WTC11 (cell line): ENCODE measurements at regions not wholly inside any gene's neighbourhood (a gene's known extent, or its start where the extent isn't known, plus 50 kb on each side); places are given as distances from the start of the nearest gene placed in this dataset.

Experiments
- ATAC-seq: fragments of 200-7000 bp; cut with Tn5 transposase; 2 replicates; pipeline ENCODE4 v1.10.0; 2021; ENCODE audit warnings: mild to moderate bottlenecking, moderate library complexity
- CTCF ChIA-PET: fragments of 300-600 bp; sonication (Branson Sonifier 250); formaldehyde crosslinking; loops from one replicate; lab custom pipeline; 2021; ENCODE audit warnings: antibody characterized with exemption; lab: Charles Lee
- POLR2A ChIA-PET: fragments of 350-600 bp; sonication (Branson Sonifier 250); formaldehyde crosslinking; loops from one replicate; lab custom pipeline; 2021; ENCODE audit warnings: antibody characterized with exemption; lab: Charles Lee
- DNase-seq: peaks from one replicate; pipeline ENCODE4 v3.0.0; 2021; ENCODE audit warnings: low spot score
- H3K27ac Mint-ChIP-seq: 2 replicates; pipeline ENCODE4 v1.8.0; 2021; ENCODE audit warnings: mixed read lengths
- H3K27me3 Mint-ChIP-seq: 2 replicates; pipeline ENCODE4 v1.8.0; 2021; ENCODE audit warnings: low read depth, mild to moderate bottlenecking, moderate library complexity, mixed read lengths
- H3K36me3 Mint-ChIP-seq: 2 replicates; pipeline ENCODE4 v1.8.0; 2021; ENCODE audit warnings: mixed read lengths
- H3K4me1 Mint-ChIP-seq: 2 replicates; pipeline ENCODE4 v1.8.0; 2022; ENCODE audit warnings: mixed read lengths
- H3K4me3 Mint-ChIP-seq: 2 replicates; pipeline ENCODE4 v1.8.0; 2021; ENCODE audit warnings: mild to moderate bottlenecking, moderate library complexity, mixed read lengths
- H3K9me3 Mint-ChIP-seq: 2 replicates; pipeline ENCODE4 v1.8.0; 2021; ENCODE audit warnings: mixed read lengths
- ATF1 ChIP-seq: sonication (generic); formaldehyde crosslinking; IDR thresholded peaks from 2 replicates; pipeline ENCODE4 v1.8.1; 2023; ENCODE audit warnings: mild to moderate bottlenecking, moderate library complexity, missing genetic modification reagents
- CREB1 ChIP-seq: sonication (generic); formaldehyde crosslinking; IDR thresholded peaks from 2 replicates; pipeline ENCODE4 v1.8.0; 2023; ENCODE audit warnings: mild to moderate bottlenecking, missing genetic modification reagents
- CREM ChIP-seq: sonication (generic); formaldehyde crosslinking; IDR thresholded peaks from 2 replicates; pipeline ENCODE4 v1.8.1; 2022; ENCODE audit warnings: mild to moderate bottlenecking, missing genetic modification reagents, moderate library complexity
- NFATC4 ChIP-seq: fragments of 250-450 bp; sonication (Bioruptor Pico); IDR thresholded peaks from 2 replicates; pipeline ENCODE4 v1.9.0; 2021; ENCODE audit warnings: mild to moderate bottlenecking
- NFE2L1 ChIP-seq: sonication (generic); formaldehyde crosslinking; IDR thresholded peaks from 2 replicates; pipeline ENCODE4 v1.8.1; 2023; ENCODE audit warnings: missing genetic modification reagents
- RELA ChIP-seq: sonication (generic); formaldehyde crosslinking; IDR thresholded peaks from 2 replicates; pipeline ENCODE4 v1.8.1; 2022; ENCODE audit warnings: missing genetic modification reagents, mild to moderate bottlenecking, borderline replicate concordance
- TEAD1 ChIP-seq: sonication (generic); formaldehyde crosslinking; IDR thresholded peaks from 2 replicates; pipeline ENCODE4 v1.8.0; 2022; ENCODE audit warnings: mild to moderate bottlenecking, missing genetic modification reagents
- TP53 ChIP-seq: sonication (generic); formaldehyde crosslinking; IDR thresholded peaks from 2 replicates; pipeline ENCODE4 v1.8.1; 2023; ENCODE audit warnings: mild to moderate bottlenecking, missing genetic modification reagents
- ZNF138 ChIP-seq: sonication (generic); formaldehyde crosslinking; conservative IDR thresholded peaks from 2 replicates; pipeline ENCODE4 v1.8.1; 2022; ENCODE audit warnings: mild to moderate bottlenecking, moderate library complexity, missing genetic modification reagents
- ZNF416 ChIP-seq: fragments of 250-450 bp; sonication (Bioruptor Pico); IDR thresholded peaks from 2 replicates; pipeline ENCODE4 v1.9.0; 2021; ENCODE audit warnings: mild to moderate bottlenecking, inconsistent platforms
- ZNF671 ChIP-seq: fragments of 250-450 bp; sonication (Bioruptor Pico); IDR thresholded peaks from 2 replicates; pipeline ENCODE4 v1.8.0; 2021; ENCODE audit warnings: mild to moderate bottlenecking
- TF ChIP-seq, protein P1 (sequence below): fragments of 250-450 bp; sonication (Bioruptor Pico); conservative IDR thresholded peaks from 2 replicates; pipeline ENCODE4 v1.9.0; 2021; ENCODE audit warnings: mild to moderate bottlenecking
- TF ChIP-seq, protein P2 (sequence below): sonication (generic); formaldehyde crosslinking; IDR thresholded peaks from 2 replicates; pipeline ENCODE4 v1.8.0; 2023; ENCODE audit warnings: missing genetic modification reagents, mild to moderate bottlenecking, borderline replicate concordance
- TF ChIP-seq, protein P3 (sequence below): sonication (generic); formaldehyde crosslinking; IDR thresholded peaks from 2 replicates; pipeline ENCODE4 v1.8.1; 2023; ENCODE audit warnings: mild to moderate bottlenecking, missing genetic modification reagents, borderline replicate concordance
- TF ChIP-seq, protein P4 (sequence below): fragments of 250-450 bp; sonication (Bioruptor Pico); IDR thresholded peaks from 2 replicates; pipeline ENCODE4 v1.8.0; 2021; ENCODE audit warnings: mild to moderate bottlenecking
- TF ChIP-seq, protein P5 (sequence below): sonication (generic); formaldehyde crosslinking; IDR thresholded peaks from 2 replicates; pipeline ENCODE4 v1.8.0; 2022; ENCODE audit warnings: mild to moderate bottlenecking, missing genetic modification reagents
- TF ChIP-seq, protein P6 (sequence below): sonication (generic); formaldehyde crosslinking; IDR thresholded peaks from 2 replicates; pipeline ENCODE4 v1.8.0; 2023; ENCODE audit warnings: missing genetic modification reagents

DNA sequence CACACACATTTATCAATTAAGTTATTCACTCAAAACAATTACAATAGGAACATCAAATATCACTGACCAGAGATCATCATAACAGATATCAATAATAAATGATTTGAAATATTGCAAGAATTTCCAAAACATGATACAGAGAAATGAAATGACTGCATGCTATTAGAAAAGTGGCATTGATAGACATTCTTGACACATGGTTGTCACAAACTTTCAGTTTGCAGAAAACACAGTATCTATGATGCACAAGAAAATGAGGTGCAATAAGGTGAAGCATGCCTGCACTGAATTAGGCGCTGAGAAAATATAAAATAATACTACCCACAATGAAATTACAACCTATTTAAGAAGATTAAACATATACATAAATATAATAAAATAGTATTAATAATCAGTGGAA, 198.0 kb upstream of the SYT1 start:
- ChIA-PET POLR2A (no interaction called here), CTCF (no interaction called here)
- Mint-ChIP-seq H3K9me3 (no peaks in the 10 kb centered on the region), H3K4me3 (no peak overlapping the region), H3K4me1 (peaks cover 4% of the 10 kb centered on the region), H3K36me3 (no peaks in the 10 kb centered on the region), H3K27ac (no peak overlapping the region), H3K27me3 (peaks cover 61% of the 10 kb centered on the region)
- no peak for DNase-seq
- ATAC-seq = no peak
- TF ChIP-seq ATF1 (CRISPR knock-in tag) (no peak), TEAD1 (CRISPR knock-in tag) (no peak), TP53 (CRISPR knock-in tag) (no peak), CREM (CRISPR knock-in tag) (no peak), ZNF671 (no peak)
- TF ChIP-seq, protein P1, sequence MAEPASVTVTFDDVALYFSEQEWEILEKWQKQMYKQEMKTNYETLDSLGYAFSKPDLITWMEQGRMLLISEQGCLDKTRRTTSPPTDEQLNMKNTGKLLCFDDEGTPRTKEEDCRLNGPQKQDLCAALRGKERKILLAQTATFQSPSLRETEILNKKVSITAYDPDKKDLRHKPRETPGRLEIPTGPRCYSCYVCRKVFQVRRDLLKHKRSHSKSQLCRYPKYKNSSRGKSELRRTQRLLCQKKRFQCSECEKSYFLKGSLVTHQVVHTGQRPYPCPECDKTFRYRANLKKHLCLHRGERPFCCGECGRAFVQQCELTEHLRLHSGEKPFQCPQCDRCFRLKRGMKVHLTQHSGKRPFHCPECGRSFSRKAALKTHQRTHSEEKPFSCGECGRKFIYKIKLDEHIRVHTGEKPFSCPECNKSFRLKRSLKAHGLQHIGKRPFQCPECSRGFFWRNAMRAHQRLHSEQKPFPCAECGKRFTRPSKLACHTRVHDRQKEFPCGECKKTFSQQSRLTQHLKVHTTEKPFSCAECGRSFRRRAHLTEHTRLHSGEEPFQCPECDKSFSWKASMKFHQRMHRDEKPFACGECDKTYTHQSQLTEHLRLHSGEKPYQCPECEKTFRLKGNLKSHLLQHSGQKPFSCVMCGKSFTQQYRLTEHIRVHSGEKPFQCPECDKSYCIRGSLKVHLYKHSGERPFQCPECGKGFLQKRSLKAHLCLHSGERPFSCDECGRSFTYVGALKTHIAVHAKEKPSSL (CRISPR knock-in tag) = no peak
- TF ChIP-seq, protein P2, sequence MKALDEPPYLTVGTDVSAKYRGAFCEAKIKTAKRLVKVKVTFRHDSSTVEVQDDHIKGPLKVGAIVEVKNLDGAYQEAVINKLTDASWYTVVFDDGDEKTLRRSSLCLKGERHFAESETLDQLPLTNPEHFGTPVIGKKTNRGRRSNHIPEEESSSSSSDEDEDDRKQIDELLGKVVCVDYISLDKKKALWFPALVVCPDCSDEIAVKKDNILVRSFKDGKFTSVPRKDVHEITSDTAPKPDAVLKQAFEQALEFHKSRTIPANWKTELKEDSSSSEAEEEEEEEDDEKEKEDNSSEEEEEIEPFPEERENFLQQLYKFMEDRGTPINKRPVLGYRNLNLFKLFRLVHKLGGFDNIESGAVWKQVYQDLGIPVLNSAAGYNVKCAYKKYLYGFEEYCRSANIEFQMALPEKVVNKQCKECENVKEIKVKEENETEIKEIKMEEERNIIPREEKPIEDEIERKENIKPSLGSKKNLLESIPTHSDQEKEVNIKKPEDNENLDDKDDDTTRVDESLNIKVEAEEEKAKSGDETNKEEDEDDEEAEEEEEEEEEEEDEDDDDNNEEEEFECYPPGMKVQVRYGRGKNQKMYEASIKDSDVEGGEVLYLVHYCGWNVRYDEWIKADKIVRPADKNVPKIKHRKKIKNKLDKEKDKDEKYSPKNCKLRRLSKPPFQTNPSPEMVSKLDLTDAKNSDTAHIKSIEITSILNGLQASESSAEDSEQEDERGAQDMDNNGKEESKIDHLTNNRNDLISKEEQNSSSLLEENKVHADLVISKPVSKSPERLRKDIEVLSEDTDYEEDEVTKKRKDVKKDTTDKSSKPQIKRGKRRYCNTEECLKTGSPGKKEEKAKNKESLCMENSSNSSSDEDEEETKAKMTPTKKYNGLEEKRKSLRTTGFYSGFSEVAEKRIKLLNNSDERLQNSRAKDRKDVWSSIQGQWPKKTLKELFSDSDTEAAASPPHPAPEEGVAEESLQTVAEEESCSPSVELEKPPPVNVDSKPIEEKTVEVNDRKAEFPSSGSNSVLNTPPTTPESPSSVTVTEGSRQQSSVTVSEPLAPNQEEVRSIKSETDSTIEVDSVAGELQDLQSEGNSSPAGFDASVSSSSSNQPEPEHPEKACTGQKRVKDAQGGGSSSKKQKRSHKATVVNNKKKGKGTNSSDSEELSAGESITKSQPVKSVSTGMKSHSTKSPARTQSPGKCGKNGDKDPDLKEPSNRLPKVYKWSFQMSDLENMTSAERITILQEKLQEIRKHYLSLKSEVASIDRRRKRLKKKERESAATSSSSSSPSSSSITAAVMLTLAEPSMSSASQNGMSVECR (CRISPR knock-in tag) = no peak
- TF ChIP-seq, protein P3, sequence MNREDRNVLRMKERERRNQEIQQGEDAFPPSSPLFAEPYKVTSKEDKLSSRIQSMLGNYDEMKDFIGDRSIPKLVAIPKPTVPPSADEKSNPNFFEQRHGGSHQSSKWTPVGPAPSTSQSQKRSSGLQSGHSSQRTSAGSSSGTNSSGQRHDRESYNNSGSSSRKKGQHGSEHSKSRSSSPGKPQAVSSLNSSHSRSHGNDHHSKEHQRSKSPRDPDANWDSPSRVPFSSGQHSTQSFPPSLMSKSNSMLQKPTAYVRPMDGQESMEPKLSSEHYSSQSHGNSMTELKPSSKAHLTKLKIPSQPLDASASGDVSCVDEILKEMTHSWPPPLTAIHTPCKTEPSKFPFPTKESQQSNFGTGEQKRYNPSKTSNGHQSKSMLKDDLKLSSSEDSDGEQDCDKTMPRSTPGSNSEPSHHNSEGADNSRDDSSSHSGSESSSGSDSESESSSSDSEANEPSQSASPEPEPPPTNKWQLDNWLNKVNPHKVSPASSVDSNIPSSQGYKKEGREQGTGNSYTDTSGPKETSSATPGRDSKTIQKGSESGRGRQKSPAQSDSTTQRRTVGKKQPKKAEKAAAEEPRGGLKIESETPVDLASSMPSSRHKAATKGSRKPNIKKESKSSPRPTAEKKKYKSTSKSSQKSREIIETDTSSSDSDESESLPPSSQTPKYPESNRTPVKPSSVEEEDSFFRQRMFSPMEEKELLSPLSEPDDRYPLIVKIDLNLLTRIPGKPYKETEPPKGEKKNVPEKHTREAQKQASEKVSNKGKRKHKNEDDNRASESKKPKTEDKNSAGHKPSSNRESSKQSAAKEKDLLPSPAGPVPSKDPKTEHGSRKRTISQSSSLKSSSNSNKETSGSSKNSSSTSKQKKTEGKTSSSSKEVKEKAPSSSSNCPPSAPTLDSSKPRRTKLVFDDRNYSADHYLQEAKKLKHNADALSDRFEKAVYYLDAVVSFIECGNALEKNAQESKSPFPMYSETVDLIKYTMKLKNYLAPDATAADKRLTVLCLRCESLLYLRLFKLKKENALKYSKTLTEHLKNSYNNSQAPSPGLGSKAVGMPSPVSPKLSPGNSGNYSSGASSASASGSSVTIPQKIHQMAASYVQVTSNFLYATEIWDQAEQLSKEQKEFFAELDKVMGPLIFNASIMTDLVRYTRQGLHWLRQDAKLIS (CRISPR knock-in tag) = no peak

DNA sequence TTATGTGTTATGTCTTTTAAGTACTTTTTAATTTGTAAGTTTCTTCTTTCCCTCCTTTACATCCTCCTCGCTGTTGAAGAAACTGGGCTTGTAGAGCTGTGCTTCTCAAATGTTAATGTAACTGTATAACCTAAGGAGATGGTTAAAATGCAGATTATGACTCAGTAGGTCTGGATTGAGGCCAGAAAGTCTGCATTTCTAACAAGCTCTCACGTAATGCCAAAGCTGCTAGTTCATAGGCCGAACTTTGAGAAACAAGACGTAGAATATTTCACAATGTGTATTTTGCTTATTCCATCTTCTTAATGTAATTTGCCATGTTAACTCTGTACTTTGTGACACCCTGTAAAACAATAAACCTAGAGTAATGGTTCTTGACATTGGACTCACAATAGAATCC, 193.3 kb upstream of the SYT1 start:
- TF ChIP-seq ZNF138 (no peak), NFE2L1 (no peak), ATF1 (CRISPR knock-in tag) (no peak), ZNF416 (no peak), CREB1 (no peak), NFATC4 (no peak), RELA (CRISPR knock-in tag) (no peak)
- TF ChIP-seq, protein P3 (CRISPR knock-in tag) = no peak
- TF ChIP-seq, protein P4, sequence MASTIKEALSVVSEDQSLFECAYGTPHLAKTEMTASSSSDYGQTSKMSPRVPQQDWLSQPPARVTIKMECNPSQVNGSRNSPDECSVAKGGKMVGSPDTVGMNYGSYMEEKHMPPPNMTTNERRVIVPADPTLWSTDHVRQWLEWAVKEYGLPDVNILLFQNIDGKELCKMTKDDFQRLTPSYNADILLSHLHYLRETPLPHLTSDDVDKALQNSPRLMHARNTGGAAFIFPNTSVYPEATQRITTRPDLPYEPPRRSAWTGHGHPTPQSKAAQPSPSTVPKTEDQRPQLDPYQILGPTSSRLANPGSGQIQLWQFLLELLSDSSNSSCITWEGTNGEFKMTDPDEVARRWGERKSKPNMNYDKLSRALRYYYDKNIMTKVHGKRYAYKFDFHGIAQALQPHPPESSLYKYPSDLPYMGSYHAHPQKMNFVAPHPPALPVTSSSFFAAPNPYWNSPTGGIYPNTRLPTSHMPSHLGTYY = no peak
- TF ChIP-seq, protein P5, sequence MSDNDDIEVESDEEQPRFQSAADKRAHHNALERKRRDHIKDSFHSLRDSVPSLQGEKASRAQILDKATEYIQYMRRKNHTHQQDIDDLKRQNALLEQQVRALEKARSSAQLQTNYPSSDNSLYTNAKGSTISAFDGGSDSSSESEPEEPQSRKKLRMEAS = no peak
- TF ChIP-seq, protein P6, sequence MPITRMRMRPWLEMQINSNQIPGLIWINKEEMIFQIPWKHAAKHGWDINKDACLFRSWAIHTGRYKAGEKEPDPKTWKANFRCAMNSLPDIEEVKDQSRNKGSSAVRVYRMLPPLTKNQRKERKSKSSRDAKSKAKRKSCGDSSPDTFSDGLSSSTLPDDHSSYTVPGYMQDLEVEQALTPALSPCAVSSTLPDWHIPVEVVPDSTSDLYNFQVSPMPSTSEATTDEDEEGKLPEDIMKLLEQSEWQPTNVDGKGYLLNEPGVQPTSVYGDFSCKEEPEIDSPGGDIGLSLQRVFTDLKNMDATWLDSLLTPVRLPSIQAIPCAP (CRISPR knock-in tag) = no peak
- TF ChIP-seq, all 79 proteins: peak for 0
- ATAC-seq (no peak), DNase-seq (no peak)
- POLR2A ChIA-PET = no interaction called here
- peaks cover 4% of the 10 kb centered on the region for H3K4me1 Mint-ChIP-seq
- H3K9me3 Mint-ChIP-seq = no peaks in the 10 kb centered on the region
- peaks cover 19% of the 10 kb centered on the region for H3K27me3 Mint-ChIP-seq
- H3K4me3 Mint-ChIP-seq = no peak overlapping the region
- CTCF ChIA-PET = no interaction called here
- no peaks in the 10 kb centered on the region for H3K36me3 Mint-ChIP-seq
- no peak overlapping the region for H3K27ac Mint-ChIP-seq
